Gastrocnemius medialis (tissue), 4 donors: ENCODE measurements at regions not wholly inside any gene's neighbourhood (a gene's known extent, or its start where the extent isn't known, plus 50 kb on each side); places are given as distances from the start of the nearest gene placed in this dataset.

Experiments used
- CTCF ChIP-seq, 5 experiments: fragments of 450-650 bp in 3 of 5; fragments of 200-600 bp in 2 of 5; sonication (generic) in 2 of 5; IDR thresholded peaks in 4 of 5; conservative IDR thresholded peaks in 1 of 5; 1 replicate in 4 of 5; 2 replicates in 1 of 5; pipeline ENCODE4 v1.5.1; 2016 to 2019; ENCODE audit warnings: antibody characterized with exemption in 5 of 5, mild to moderate bottlenecking in 3 of 5, moderate library complexity in 3 of 5
- POLR2A ChIP-seq, 2 donors: fragments of 450-650 bp; IDR thresholded peaks; one replicate each; pipeline ENCODE4 v1.6.1; 2017; ENCODE audit warnings: antibody characterized with exemption in 2 of 2, mild to moderate bottlenecking in 2 of 2, moderate library complexity in 2 of 2

- TF ChIP-seq CTCF (IDR thresholded peaks at IDR 0.05 in 4 of 5, conservative IDR thresholded peaks at IDR 0.05 in 1 of 5) (no peak), POLR2A (IDR thresholded peaks at IDR 0.05) (no peak)
These were observed 463.9 kb upstream of the ATP2B1 start for GRCh38 chr12:90172524-90172923.
